Uterus (tissue), 3 donors: ENCODE measurements at regions not wholly inside any gene's neighbourhood (a gene's known extent, or its start where the extent isn't known, plus 50 kb on each side); places are given as distances from the start of the nearest gene placed in this dataset.

ENCODE experiments used
- DNase-seq, 2 donors: peaks; one replicate each; pipeline ENCODE4 v3.0.0-alpha.2; 2019 to 2020
- H3K27ac ChIP-seq, 2 donors: fragments of 200-600 bp; sonication (generic); 1 replicate in 1 of 2; 2 replicates in 1 of 2; pipeline ENCODE4 v1.5.1; 2016 to 2018
- H3K27me3 ChIP-seq, 2 donors: fragments of 200-600 bp; sonication (generic); one replicate each; pipeline ENCODE4 v1.5.1; 2018 to 2019; ENCODE audit warnings: control low read depth in 1 of 2
- H3K36me3 ChIP-seq, 2 donors: fragments of 200-600 bp; sonication (generic); one replicate each; pipeline ENCODE4 v1.5.1; 2019; ENCODE audit warnings: control low read depth in 1 of 2
- H3K4me1 ChIP-seq, 2 donors: fragments of 200-600 bp; sonication (generic); one replicate each; pipeline ENCODE4 v1.5.1; 2018 to 2019; ENCODE audit warnings: control low read depth in 1 of 2
- H3K4me3 ChIP-seq, 2 donors: fragments of 200-600 bp; sonication (generic); 1 replicate in 1 of 2; 2 replicates in 1 of 2; pipeline ENCODE4 v1.5.1; 2018 to 2019; ENCODE audit warnings: mild to moderate bottlenecking in 1 of 2
- H3K9me3 ChIP-seq, 2 donors: fragments of 200-600 bp; sonication (generic); one replicate each; pipeline ENCODE4 v1.5.1; 2019; ENCODE audit warnings: control low read depth in 1 of 2
- POLR2A ChIP-seq, 2 donors: fragments of 450-650 bp; IDR thresholded peaks; one replicate each; pipeline ENCODE4 v1.6.1; 2016; ENCODE audit warnings: antibody characterized with exemption in 2 of 2, mild to moderate bottlenecking in 1 of 2, moderate library complexity in 1 of 2
- intact Hi-C: fragments of 100-400 bp; cut with DNase I; formaldehyde crosslinking; loops from one replicate; pipeline ENCODE4 v1.15.1; 2023; ENCODE audit warnings: low total_unique reads
- TF ChIP-seq, protein P1 (sequence below), 4 experiments: fragments of 200-600 bp in 2 of 4; fragments of 450-650 bp in 2 of 4; sonication (generic) in 2 of 4; IDR thresholded peaks; one replicate each; pipeline ENCODE4 v1.5.1; 2016 to 2019; ENCODE audit warnings: antibody characterized with exemption in 4 of 4, mild to moderate bottlenecking in 2 of 4, moderate library complexity in 1 of 4
- donor health status: DM: yes; HTN: yes; CAD: no.

DNA sequence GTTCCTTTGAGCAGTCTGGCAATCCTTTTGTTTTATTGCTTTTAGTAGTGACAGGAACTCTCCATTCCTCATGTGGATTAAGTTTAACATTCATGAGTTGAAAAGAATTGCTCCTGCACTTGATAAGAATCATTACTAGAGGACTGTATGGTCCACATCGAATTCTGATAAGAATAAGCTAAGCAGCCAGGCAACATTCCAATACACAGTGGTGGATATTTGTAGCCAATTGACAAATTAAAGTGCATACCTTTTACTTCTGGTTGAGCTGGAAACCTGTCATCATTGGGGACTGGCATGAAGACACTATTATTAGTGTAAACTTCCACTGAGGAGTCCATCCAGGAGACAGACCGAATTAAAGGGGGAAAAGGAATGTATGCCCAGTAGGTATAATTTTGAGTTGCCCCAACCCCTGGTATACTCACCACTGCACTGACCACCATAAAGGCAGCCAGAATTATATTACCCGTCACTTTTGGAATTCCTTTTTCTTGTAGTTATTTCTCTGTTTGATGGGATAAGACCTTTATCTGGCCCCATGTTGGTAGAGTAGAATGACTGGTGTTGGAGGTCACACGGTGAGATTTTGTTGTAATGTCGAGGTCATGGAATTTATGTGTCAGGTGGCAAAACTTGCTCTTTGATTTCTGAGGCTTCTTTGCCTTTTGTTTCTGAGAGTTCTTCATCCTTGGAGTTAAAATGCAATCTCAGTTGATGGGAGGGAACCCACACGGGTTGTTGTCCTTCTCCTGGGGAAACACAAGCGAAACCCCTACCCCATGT lies 72.1 kb upstream of the ARL4D start:
- DNase-seq = no peak
- intact Hi-C loops = no loop called here
- Histone ChIP-seq H3K36me3 (no peaks in the 10 kb centered on the region), H3K27ac (no peak overlapping the region), H3K4me3 (no peak overlapping the region), H3K27me3 (no peaks in the 10 kb centered on the region), H3K9me3 (no peaks in the 10 kb centered on the region), H3K4me1 (no peaks in the 10 kb centered on the region)
- TF ChIP-seq POLR2A (IDR thresholded peaks at IDR 0.05) = no peak
- TF ChIP-seq, protein P1, sequence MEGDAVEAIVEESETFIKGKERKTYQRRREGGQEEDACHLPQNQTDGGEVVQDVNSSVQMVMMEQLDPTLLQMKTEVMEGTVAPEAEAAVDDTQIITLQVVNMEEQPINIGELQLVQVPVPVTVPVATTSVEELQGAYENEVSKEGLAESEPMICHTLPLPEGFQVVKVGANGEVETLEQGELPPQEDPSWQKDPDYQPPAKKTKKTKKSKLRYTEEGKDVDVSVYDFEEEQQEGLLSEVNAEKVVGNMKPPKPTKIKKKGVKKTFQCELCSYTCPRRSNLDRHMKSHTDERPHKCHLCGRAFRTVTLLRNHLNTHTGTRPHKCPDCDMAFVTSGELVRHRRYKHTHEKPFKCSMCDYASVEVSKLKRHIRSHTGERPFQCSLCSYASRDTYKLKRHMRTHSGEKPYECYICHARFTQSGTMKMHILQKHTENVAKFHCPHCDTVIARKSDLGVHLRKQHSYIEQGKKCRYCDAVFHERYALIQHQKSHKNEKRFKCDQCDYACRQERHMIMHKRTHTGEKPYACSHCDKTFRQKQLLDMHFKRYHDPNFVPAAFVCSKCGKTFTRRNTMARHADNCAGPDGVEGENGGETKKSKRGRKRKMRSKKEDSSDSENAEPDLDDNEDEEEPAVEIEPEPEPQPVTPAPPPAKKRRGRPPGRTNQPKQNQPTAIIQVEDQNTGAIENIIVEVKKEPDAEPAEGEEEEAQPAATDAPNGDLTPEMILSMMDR (IDR thresholded peaks at IDR 0.05) = no peak

DNA sequence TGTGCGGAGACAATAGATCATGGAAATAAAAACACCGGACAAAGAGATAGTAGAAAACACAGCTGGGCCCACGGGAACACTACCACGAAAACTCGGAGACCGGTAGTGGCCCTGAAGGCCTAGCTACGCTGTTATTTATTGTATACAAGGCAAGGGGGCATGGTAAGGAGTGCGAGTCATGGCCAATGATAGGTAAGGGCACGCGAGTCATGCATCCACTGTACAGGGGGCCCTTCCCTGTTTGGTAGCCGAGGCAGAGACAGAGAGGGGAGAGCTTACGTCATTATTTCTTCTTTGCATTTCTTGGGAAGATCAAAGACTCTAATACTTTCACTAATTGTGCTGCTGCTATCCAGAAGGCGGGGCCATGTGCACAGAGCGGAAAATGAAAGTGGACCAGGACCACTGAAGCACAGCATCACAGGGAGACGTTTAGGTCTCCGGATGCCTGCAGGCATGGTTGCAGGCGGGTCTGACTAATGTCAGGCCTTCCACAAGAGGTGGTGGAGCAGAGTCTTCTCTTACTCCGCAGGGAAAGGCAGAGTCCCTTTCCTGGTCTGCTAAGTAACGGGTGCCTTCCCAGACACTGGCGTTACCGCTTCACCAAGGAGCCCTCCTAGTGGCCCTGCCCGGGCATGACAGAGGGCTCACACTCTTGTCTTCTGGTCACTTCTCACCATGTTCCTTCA lies 74.4 kb upstream of the ARL4D start:
- H3K9me3 ChIP-seq = no peaks in the 10 kb centered on the region
- TF ChIP-seq, protein P1 (IDR thresholded peaks at IDR 0.05) = no peak
- TF ChIP-seq POLR2A (IDR thresholded peaks at IDR 0.05) = no peak
- H3K36me3 ChIP-seq = no peaks in the 10 kb centered on the region
- no peak overlapping the region for H3K27ac ChIP-seq
- no peak overlapping the region for H3K4me3 ChIP-seq
- H3K4me1 ChIP-seq = no peaks in the 10 kb centered on the region
- intact Hi-C loops = no loop called here
- no peaks in the 10 kb centered on the region for H3K27me3 ChIP-seq
- DNase-seq = no peak

DNA sequence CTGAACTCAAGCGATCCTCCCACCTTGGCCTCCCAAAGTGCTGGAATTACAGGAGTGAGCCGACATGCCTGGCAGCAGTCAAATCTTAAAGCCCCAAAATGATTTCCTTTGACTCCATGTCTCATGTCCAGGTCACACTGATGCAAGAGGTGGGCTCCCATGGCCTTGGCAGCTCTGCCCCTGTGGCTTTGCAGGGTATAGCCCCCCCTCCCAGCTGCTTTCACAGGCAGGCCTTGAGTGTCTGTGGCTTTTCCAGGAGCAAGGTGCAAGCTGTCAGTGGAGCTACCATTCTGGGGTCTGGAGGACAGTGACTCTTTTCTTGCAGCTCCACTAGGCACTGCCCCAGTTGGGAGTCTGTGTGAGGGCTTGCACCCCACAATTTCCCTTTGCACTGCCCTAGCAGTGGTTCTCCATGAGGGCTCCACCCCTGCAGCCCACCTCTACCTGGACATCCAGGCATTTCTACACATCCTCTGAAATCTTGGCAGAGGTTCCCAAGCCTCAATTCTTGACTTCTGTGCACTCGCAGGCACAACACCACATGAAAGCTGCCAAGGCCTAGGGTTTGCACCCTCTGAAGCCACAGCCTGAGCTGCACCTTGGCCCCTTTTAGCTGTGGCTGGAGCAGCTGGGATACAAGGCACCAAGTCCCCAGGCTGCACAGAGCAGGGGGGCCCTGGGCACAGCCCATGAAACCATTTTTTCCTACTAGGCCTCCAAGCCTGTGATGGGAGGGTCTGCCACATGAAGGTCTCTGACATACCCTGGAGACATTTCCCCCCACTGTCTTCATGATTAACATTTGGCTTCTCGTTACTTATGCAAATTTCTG lies 79.3 kb upstream of the ARL4D start:
- DNase-seq = no peak
- intact Hi-C loops = no loop called here
- no peaks in the 10 kb centered on the region for H3K36me3 ChIP-seq
- no peak for TF ChIP-seq POLR2A (IDR thresholded peaks at IDR 0.05)
- TF ChIP-seq, protein P1 (IDR thresholded peaks at IDR 0.05) = no peak
- H3K27ac ChIP-seq = no peak overlapping the region
- no peaks in the 10 kb centered on the region for H3K9me3 ChIP-seq
- no peak overlapping the region for H3K4me3 ChIP-seq
- H3K4me1 ChIP-seq = no peaks in the 10 kb centered on the region
- H3K27me3 ChIP-seq = no peaks in the 10 kb centered on the region

DNA sequence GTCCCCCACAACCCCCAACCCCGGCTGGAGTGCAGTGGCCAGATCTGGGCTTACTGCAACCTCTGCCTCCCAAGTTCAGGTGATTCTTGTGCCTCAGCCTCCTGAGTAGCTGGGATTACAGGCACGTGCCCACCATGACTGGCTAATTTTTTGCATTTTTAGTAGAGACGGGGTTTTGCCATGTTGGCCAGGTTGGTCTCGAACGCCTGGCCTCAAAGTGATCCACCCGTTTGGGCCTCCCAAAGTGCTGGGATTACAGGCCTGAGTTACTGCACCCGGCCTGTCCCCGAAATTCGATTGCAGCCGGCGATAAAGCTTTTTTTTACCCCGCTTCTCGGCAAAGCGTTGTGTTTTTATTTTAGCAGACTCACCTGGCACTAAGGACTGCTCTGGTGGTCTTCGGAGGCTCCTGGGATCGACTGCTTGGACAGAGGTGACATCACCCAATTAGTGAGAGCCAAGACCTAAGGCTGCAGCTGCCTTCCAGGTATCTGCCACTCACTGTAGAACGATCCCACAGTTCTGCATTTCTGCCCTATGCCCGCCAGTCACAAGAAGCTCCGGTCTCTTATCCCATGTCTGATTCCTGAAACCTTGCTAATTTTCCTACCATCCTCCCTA lies 82.2 kb upstream of the ARL4D start:
- H3K9me3 ChIP-seq = no peaks in the 10 kb centered on the region
- no peak for DNase-seq
- no peaks in the 10 kb centered on the region for H3K4me1 ChIP-seq
- intact Hi-C loops = no loop called here
- no peak overlapping the region for H3K4me3 ChIP-seq
- H3K27ac ChIP-seq = peak overlapping the region in 1 of 2 donors; percentile 11
- TF ChIP-seq POLR2A (IDR thresholded peaks at IDR 0.05) = no peak
- TF ChIP-seq, protein P1 (IDR thresholded peaks at IDR 0.05) = no peak
- no peaks in the 10 kb centered on the region for H3K36me3 ChIP-seq
- H3K27me3 ChIP-seq = no peaks in the 10 kb centered on the region
